NOMO-1 (cell line): ENCODE measurements at regions not wholly inside any gene's neighbourhood (a gene's known extent, or its start where the extent isn't known, plus 50 kb on each side); places are given as distances from the start of the nearest gene placed in this dataset.
A peak's percentile ranks its signal among the peaks of the same experiment; 100 is the strongest.
"Not testable (repeated sequence)": the region's sequence is repeated elsewhere in the genome, so short reads cannot be mapped to it uniquely, and the experiment has no call there.

Experiments used
- DNase-seq, 2 experiments: peaks; one replicate each; lab custom pipeline; 2025; ENCODE audit not compliant: unreplicated experiment in 2 of 2; lab: John Stamatoyannopoulos, UW

DNA sequence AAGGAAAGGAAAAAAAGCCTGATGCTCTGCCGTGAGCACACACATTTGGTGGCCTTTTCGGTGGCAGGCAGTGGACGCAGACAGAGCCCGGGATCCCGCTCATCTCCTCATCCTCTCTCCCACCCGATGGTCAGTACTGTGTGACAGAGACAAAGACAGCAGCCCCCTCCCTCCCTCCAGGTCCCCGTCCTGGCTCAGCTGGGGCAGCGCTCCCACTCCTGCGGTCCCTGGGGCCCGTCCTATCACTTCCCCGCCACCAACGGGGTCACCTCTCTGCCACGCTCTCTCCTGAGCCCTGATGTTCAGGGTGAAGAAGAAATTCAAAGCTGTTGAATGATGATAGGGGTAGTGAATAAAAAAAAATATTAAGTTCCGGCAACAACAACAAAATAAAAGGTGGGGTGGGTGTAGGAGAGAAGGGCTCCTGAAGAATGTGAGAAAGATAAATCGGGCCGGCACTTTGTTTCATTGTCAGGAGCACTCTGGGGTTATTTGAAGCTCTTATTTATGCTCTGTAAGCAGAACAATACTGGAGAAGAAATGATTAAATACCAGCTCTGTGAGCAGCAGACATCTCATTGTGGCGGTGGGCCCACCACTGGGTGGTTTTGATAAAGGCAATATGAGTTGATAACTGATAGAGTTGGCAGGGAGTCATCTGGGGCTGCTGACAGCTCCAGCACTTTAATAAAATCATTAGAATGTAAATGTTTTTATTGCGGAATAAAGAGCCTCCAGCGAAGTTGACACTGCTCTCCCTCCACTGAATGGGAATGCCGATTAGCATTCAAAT, 417.7 kb downstream of the IRX1 start:
- no peak for DNase-seq

DNA sequence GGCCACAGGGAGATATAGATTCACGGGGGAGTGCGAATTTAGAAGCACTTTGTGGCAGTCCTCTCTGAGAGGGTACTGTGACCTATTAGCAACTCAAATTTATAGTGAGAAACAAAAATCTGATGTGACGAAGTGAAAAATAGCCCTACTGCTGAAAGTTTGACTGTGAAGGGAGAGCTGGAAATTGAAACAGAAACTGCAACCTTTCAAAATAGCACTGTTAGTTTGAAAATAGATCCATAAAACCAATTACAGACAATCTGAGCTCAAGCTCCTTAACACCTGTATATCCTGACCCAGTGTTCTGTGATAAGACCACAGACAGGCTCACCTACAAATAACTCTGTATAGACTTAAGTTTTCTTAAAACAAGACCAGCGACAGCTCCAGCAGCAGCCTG, 420.1 kb downstream of the IRX1 start:
- DNase-seq: no peak

DNA sequence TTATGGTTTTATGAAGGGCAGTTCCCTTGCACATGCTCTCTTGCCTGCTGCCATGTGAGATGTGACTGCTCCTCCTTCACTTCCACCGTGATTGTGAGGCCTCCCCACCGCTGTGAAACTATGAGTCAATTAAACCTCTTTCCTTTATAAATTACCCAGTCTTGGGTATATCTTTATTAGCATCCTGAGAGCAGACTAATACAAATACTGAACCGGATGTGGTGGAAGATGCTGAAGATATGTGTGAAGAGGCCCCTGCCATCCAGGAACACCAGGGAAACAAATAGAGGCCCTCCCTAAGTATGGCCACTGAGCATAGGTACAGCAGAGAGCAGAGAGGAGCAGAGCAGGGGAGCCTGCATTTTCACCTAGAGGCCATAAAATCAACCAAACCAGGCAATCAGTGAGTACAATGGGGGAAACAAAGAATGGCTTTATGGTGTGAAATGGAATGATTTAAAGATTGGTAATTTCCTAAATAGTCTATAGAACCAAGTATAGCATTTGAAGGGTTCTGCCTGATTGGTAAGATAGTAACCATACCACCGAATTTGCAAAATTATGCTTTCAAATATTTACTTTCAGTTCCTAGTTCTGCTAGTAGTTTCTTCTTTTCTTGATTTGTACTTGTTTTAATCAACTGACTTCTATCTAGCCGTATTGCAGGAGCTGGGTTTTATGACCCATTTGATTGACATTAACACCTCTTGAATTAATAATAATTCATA, 421.6 kb downstream of the IRX1 start:
- peak in 1 of 2 experiments; percentile 1 for DNase-seq

DNA sequence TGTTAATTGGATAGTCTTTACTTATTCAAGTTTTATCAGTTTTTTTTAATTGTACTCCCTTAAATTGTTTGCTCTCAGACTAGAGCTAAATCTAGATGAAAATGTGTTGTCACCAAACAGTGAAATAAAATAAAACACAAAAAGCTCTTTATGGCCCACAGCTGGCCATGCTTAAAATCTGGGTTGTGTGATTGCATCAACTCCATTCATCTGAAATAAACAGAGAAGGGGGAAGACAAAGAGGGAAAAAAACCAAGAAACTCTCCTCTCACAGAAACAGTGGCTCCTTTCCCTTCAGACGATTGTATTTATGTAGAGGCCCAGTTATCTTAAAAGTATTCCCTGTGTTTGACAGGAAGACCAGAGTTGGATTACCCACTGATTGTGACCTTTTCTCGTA, 422.4 kb downstream of the IRX1 start:
- DNase-seq: no peak

DNA sequence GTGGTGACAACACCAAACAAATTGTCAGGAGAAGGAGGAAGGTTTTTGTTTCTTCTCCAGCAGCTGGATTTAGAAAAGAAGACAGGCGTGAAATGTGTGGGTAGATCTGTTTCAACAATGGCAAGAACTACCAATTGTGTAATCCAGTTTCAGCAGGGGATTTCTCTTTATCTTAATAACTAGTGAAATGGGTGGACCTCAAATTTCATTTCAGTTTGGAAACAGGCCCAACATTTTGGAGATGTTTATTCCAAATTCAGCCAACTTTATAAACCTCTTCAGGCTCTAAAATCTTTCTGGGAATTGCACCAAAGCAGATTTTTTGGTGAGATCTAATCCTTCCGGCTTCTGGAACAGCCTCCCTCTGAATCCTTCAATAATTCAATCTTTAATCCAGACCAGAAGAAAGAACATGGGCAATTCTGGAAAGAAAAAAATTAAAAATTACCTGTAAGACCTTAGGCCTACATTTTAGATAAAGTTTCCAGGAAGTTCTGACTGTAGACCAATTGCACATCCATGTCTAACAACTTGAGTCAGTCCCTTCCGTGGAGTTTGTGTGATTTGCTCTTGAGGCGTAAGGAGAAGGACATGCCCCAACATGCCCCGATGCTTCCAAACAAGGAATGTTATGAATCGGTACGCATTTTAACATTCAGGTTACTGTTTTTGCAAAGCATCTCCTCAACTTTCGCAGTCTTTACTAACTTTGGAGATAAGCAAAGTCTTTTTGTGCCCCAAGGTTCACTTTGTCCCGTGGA, 423.6 kb downstream of the IRX1 start:
- DNase-seq: no peak

DNA sequence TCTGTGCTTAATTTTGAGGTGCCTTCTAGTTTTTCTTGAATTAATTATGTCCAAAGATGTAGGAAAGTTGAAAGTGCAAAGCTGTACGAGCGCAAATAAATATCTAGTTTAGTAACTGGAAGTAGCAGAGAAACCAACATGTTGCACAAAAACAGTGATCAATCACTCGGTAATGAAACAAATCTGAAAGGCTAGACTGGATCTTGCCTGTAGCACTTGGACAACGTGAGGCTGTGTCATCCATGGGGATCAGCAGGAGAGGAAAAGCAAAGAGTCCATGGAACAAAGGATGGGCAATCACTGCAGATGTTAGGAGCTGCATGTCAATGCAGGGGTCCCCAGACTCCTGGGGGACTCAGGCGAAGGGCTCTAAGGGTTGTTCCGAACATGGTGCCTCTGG, 424.2 kb downstream of the IRX1 start:
- DNase-seq: no peak

DNA sequence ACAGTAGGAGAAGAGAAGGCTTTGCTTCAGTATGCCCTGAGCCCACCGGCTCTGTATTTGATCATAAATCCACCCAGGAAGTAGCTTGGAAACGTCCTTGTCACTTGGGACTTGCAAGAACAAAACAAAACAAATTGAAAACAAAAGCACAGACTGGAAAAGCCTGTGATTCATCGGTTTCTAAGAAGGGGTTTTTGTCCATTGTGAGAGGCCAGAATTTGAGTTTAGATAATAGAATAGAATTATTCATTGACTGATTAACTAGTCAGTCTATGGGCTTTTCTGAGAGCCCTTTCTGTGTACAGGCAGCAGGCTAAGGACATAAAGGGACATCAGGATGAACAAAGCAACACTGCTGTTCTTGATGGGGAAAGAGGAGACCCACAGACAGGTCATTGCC, 424.8 kb downstream of the IRX1 start:
- DNase-seq: no peak

DNA sequence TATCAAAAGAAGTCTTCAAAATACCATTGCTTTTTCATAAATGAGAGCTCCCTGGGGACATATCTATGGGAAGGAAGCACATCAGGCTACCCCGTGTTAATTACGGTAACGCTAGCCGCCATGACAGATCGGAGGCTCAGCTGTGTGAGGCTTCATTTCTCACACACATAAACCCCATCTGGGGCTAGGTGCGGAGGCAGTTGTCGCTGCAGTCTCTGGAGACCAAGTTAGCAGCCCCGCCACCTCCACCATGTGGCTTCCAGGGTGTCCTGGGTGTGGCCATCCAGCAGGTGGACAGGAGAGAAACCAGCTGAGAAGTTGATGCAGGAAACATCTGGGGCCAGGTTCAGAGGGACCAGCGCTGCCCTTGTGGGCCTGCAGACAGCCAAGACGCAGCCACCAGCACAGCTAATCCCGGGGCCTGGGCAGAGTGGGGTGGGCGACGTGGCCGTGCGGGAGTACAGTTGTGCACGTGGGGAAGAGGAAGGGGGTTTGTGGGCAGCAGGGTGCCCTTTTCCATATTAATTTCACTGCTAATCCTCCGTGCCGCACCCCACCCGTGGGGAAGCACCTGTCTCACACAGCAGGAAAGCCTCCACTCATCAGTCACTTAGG, 426.5 kb downstream of the IRX1 start:
- DNase-seq: no peak

DNA sequence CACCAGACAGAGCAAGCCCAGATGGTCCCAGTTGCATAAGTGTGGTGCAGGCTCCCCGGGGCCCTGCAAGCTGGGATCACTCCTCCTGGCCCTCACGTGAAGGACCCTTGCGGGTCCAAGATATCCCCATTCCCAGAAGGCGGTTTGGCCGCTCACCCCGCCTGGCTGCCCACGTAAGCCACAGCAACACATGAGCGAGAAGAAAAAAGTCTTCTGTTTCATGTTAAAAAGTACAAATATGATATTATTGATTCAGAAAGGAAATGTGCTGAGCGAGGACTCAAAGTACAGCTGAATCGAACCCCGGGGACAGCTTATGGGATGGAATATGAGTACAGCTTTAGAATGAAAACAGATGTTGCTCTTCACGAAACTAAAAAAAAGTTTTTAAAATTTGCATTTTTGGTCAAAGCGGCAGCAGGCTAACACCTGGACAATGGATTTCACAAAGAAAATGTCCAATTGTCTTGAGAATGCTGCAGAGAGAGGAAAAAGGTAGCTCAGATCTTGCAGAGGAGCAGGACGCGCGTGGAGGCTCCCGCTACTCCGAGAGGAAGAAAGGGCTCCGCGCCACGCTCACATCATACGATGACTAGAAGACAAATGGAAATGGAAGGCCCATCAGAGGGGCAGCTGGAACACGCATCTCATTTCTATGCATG, 427.6 kb downstream of the IRX1 start:
- DNase-seq: no peak

DNA sequence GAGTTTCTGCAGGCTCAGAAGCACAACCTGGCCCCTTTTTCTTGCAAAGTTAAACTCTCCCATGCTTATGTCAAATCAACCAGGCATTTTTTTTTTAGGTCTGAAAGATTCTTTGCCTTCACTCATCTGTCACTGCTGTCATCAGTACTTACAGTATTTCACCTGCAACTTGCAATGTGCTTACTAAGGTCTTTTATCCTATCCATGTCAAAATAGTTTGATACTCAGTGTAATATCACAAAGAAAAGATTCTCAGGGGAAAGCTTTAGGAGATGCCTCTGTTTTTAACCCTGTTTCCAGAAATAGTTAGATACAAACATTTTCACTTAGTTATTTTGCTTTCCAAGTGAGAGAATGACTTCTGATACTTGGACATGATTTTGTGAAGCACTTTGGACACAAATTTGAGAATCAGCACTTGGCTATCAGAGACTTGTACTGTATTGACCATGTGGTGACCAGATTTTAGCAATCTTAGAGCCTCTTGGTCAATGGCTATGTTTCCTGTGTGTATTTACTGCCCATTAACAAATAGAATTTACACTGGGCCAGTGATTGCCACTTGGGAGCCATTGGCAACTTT, 428.2 kb downstream of the IRX1 start:
- no peak for DNase-seq

DNA sequence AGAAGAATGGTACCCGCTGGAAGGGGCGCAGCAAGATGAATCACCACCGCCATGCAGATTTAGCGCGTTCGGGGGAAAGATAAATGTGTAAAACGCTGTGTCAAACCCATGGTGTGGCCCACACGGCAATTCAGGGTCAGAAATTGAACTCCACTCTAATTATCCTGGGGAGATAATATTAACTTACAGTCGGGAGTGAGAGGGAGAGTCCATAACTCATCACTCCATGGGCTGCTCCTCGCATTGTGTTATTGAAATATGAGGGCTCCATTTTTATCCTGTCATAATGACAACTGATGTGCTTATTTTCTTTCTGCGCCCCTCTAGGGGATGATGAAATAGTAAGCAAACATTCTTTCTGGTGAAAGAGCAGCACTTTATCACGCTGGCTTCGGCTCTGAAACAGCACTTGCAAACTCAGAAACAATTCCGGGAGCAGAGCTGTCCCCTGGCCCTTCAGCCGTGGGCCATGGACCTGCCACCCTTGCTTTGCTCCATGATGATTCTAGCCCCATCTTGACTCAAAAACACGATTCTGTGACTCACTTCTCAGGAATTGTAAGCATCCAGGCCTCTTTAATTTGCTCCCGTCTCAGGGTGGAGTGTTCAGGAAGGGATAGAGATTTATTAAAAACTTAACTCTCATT, 431.6 kb downstream of the IRX1 start:
- DNase-seq: no peak

DNA sequence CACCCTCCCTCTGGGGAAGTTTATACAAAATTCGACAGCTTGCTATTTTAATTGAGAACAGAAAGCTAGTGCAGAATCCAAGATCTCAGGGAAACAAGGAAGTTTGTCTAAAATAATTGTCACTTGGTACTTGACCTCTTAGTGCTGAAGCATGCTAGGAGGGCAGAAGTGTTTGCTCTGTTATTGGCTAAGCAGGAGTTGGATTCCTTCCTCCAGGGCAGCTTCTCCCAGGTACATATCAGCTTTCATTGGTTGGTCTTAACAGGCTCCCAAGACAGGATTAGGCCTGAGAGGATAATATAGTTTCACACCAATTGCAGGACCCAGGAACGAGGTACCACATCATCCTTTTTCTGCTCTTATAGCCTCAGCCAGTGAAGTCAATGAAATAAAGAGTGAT, 432.8 kb downstream of the IRX1 start:
- DNase-seq: no peak

DNA sequence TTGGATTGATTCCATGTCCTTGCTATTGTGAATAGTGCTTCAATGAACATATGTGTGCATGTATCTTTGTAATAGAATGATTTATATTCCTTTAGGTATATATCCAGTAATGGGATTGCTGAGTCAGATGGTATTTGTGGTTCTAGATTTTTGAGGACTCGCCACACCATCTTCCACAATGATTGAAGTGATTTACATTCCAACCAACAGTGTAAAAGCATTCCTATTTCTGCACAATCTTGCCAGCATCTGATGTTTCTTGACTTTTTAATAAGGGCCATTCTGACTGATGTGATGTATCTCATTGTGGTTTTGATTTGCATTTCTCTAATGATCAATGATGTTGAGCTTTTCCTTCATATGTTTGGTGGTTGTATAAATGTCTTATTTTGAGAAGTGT, 437.9 kb downstream of the IRX1 start:
- DNase-seq: not testable (repeated sequence)

DNA sequence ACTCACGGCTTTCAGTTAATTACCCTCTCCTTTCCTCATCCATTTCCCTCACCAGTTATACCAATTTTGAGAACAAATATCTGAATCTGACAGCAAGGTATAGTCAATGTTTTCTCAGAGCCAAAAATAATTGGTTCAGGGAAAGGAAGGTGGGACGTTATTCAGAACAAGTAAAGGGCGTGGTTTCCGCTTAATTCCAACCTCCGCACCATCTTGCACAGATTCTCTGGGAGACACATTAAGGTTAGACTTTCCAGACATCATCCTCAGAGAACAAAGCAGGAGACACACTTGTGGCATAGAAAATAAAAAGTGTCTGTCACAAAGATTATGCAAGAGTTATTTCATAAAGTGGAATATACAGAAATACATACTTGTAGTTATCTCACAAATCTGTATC, 441.2 kb downstream of the IRX1 start:
- DNase-seq: no peak

DNA sequence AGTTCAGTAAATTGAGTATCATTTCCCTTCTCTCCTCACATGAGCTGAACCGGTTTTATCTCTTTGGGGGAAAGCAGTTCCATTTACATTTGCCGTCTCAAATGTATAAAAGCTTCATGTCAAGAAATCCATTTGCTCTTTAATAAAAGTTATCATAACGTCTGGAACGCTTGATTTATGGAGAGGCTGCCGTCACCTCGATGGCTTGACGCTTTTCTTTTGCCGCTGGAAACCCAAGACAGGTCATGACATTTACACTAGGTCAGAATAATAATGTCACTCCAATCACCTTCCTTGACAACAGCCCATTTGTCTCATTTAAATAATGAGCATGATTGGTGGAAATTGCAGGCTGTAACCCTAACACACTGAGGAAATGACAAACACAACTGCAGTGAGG, 443.4 kb downstream of the IRX1 start:
- no peak for DNase-seq

DNA sequence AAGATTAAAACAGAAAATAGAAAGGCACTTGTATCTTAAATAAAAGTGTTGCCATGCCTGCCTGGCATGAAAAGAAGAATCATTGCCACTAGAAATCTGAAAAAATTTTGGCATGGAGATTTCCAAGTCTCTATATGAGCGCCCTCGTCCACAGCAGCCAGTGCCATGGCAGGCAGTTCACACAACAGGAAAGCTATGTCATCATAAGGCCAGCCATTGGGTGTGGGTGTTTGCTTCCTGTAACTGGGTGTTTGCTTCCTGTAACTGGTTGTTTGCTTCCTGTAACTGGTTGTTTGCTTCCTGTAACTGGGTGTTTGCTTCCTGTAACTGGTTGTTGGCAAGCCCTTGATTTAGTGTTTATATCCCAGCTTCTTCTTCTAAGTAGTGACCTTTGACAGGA, 446.7 kb downstream of the IRX1 start:
- no peak for DNase-seq

DNA sequence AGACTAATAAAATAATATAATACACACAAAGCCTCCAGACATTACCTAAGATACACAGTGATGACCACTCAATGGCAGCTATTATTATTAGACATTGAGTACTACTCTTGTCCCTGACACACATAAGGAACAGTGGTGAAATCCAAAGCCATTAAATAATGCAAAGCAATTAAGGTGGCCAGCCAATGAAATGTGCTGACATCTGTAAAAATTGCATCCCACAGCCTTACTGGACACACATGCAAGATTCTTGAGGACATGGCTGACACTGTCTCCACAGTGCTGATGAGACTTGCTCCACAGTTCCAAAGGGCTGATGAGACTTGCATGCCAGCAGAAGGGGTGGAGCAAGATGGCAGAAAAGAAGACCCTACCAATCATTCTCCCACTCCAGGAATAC, 447.5 kb downstream of the IRX1 start:
- no peak for DNase-seq

DNA sequence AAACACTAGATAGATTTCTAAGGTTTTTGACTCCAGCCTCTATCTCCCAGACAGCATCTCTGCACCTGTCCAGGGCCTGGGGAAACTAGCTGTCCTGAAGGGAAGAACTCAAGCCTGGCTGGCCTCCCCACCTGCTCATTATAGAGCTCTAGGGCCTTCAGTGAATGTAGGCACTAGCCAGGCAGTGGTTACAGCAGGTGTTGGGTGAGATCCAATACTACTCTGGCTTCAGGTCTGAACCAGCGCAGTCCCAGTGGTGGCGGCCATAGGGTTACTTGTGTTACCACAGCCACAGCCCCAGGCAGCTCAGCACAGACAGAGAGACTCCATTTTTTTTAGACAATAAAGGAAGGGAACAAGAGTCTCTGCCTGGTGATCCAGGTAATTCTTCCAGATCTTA, 449.2 kb downstream of the IRX1 start:
- DNase-seq: no peak

DNA sequence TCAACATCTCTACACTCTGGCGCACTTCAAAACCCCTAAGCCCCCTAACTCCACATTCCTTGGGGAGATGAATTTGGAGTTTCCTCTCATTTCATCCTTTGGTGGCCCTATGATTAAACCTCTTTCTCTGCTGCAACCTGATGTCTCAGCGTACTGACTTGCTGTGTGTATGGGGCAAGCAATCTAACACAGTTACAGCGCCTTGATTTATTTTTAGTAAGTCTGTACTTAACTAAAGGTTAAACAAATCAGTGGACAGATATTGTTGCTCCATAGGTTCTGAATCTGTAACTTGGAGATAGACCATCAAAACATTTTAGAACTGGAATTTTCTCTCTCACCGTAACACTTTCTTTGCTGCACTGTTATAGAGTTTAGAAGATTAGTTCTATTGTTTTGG, 452.8 kb downstream of the IRX1 start:
- no peak for DNase-seq

DNA sequence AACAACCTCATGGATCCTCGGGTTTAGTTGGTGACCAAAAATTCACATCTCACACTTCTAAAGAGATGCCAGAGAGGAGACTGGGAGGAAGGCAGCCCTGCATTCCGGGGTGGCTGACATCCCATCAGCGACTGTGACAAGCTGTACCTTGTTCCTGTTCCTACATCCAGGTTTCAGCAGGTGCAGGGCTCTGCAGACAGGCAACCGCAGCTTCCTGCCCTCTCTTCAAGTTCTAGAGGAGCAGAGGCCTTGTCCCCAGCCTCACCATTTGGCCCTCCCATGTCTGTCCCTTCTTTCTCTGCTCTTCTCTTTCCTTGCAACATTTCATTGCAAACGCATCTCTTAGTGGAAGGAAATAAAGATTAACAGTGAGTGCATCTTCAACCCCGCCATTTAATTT, 454.6 kb downstream of the IRX1 start:
- DNase-seq: no peak
